Esophagus squamous epithelium (tissue), 4 donors: ENCODE measurements at regions not wholly inside any gene's neighbourhood (a gene's known extent, or its start where the extent isn't known, plus 50 kb on each side); places are given as distances from the start of the nearest gene placed in this dataset.

Experiments
- CTCF ChIP-seq, 6 experiments: fragments of 450-650 bp in 4 of 6; fragments of 200-600 bp in 2 of 6; sonication (generic) in 2 of 6; IDR thresholded peaks; one replicate each; pipeline ENCODE4 v1.5.1; 2016 to 2019; ENCODE audit warnings: antibody characterized with exemption in 6 of 6, mild to moderate bottlenecking in 4 of 6, moderate library complexity in 4 of 6
- POLR2A ChIP-seq, 4 donors: fragments of 450-650 bp; IDR thresholded peaks; one replicate each; pipeline ENCODE4 v1.6.1; 2017; ENCODE audit warnings: antibody characterized with exemption in 4 of 4, mild to moderate bottlenecking in 4 of 4, moderate library complexity in 3 of 4

- no peak for TF ChIP-seq CTCF (IDR thresholded peaks at IDR 0.05)
- TF ChIP-seq POLR2A (IDR thresholded peaks at IDR 0.05): no peak
These were observed 170.8 kb upstream of the GLI3 start for GRCh38 chr7:42407833-42408232.
